ENCODE measurements at regions not wholly inside any gene's neighbourhood (a gene's known extent, or its start where the extent isn't known, plus 50 kb on each side); places are given as distances from the start of the nearest gene placed in this dataset.

DNA sequence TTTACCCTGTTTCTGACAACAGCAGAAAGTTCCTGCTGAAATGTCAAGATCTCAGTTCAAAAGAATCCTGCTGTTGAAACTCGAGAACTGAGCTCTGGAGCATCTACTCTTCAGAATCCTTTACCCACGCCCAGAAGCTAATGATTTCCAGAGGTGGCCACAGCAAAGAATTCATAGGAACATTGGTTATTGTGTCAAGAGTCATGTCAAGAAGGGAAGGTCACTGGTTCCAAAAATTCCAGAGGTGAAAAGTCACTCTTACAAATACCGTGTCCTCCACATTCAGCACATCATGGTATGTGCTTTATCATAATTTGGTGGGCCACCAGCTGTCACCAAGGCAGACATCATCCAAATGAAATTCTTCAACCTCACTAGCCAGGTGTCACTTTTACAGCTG is 394.4 kb upstream of the NPVF start:
- peaks cover 32 to 93% (median 65%) of the 10 kb centered on the region in 10 experiments for H3K4me1 ChIP-seq
- no peak for TF ChIP-seq Cebpa-rat (IDR thresholded peaks at IDR 0.05)
- H3K27me3 ChIP-seq = no peaks in the 10 kb centered on the region
- H3K9me3 ChIP-seq (replicated peaks in 1 of 11) = peaks cover 0 to 18% (median 7%) of the 10 kb centered on the region in 11 experiments; a peak in 12 of 22 replicates
- no peaks in the 10 kb centered on the region for H4K20me1 ChIP-seq
- no peak overlapping the region for H3K27ac ChIP-seq
- no peaks in the 10 kb centered on the region for H3K36me3 ChIP-seq
- H3K9ac ChIP-seq = no peak overlapping the region
- H3K4me2 ChIP-seq = peak overlapping the region in 3 of 11 experiments; percentile 4 to 22 (median 4); a peak in 6 of 22 replicates
- H3K4me3 ChIP-seq = no peak overlapping the region

GRCh38 chr7:25624051-25624450 is 395.8 kb upstream of the NPVF start:
- no peaks in the 10 kb centered on the region for H3K36me3 ChIP-seq
- H3K27me3 ChIP-seq = no peaks in the 10 kb centered on the region
- no peak overlapping the region for H3K4me3 ChIP-seq
- no peaks in the 10 kb centered on the region for H4K20me1 ChIP-seq
- H3K9me3 ChIP-seq (replicated peaks in 1 of 11) = peaks cover 0 to 18% (median 7%) of the 10 kb centered on the region in 11 experiments; a peak in 12 of 22 replicates
- peak overlapping the region in 7 of 11 experiments; percentile 2 to 90 (median 85); a peak in 11 of 22 replicates for H3K4me2 ChIP-seq
- H3K4me1 ChIP-seq = peaks cover 32 to 96% (median 71%) of the 10 kb centered on the region in 10 experiments
- TF ChIP-seq Cebpa-rat (IDR thresholded peaks at IDR 0.05) = no peak
- H3K27ac ChIP-seq = no peak overlapping the region; a peak in 1 of 22 replicates
- H3K9ac ChIP-seq = no peak overlapping the region

GRCh38 chr7:25624833-25625232 is 396.5 kb upstream of the NPVF start:
- H3K4me3 ChIP-seq = peak overlapping the region in 7 of 10 experiments; percentile 7 to 42 (median 29); a peak in 9 of 20 replicates
- peaks cover 0 to 18% (median 7%) of the 10 kb centered on the region in 11 experiments; a peak in 12 of 22 replicates for H3K9me3 ChIP-seq (replicated peaks in 1 of 11)
- H3K36me3 ChIP-seq = no peaks in the 10 kb centered on the region
- H3K27me3 ChIP-seq = no peaks in the 10 kb centered on the region
- peak overlapping the region; percentile 77 to 94 (median 85) for H3K4me2 ChIP-seq
- H4K20me1 ChIP-seq = no peaks in the 10 kb centered on the region
- H3K4me1 ChIP-seq = peaks cover 31 to 90% (median 64%) of the 10 kb centered on the region in 10 experiments
- peak overlapping the region in 9 of 11 experiments; percentile 56 to 90 (median 80); a peak in 18 of 22 replicates for H3K27ac ChIP-seq
- TF ChIP-seq Cebpa-rat (IDR thresholded peaks at IDR 0.05) = no peak
- H3K9ac ChIP-seq = peak overlapping the region in 9 of 11 experiments; percentile 12 to 69 (median 53); a peak in 14 of 22 replicates

- peak overlapping the region in 7 of 10 experiments; percentile 7 to 42 (median 29); a peak in 9 of 20 replicates for H3K4me3 ChIP-seq
- peaks cover 0 to 18% (median 7%) of the 10 kb centered on the region in 11 experiments; a peak in 12 of 22 replicates for H3K9me3 ChIP-seq (replicated peaks in 1 of 11)
- peak overlapping the region; percentile 77 to 94 (median 85) for H3K4me2 ChIP-seq
- H3K4me1 ChIP-seq = peaks cover 25 to 84% (median 57%) of the 10 kb centered on the region in 10 experiments
- no peaks in the 10 kb centered on the region for H3K36me3 ChIP-seq
- H3K27me3 ChIP-seq = no peaks in the 10 kb centered on the region
- no peak for TF ChIP-seq Cebpa-rat (IDR thresholded peaks at IDR 0.05)
- H3K9ac ChIP-seq = peak overlapping the region in 9 of 11 experiments; percentile 12 to 69 (median 53); a peak in 15 of 22 replicates
- H3K27ac ChIP-seq = peak overlapping the region in 10 of 11 experiments; percentile 12 to 90 (median 79); a peak in 18 of 22 replicates
- no peaks in the 10 kb centered on the region for H4K20me1 ChIP-seq
These were observed 397.2 kb upstream of the NPVF start for GRCh38 chr7:25625306-25625992.

DNA sequence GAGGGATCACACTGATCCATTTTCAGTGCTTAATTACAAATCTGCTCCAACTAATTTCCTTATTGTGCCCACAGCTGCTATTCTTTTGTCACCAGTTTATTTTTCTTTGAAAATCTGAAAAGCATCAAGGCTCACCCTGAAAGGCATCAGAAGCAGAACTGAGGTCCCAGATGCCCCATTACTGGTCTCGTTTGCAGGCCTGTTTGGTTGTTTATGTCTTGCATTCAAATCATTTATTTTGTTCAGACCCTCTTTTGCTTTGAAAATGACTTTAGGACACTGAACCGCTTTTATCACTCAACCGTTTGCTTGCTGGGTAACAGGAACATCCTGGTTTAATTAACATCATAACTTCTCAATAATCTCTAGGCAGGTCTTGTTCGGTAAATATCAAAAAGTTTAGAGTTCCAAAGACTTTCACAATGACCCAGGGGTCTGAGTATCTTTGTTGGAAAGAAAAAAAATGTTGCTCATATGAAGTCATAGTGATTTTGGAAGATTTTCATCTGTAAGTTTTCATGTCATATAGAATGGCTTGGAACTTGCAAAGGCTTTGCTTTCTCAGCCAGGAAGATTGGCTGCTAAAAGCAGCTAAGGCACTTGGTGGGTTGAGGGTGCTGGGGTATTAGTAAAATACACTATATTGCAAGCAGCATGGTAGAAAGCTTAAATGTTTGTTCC is 398.3 kb upstream of the NPVF start:
- no peak for TF ChIP-seq Cebpa-rat (IDR thresholded peaks at IDR 0.05)
- Histone ChIP-seq H3K4me3 (no peak overlapping the region), H3K9ac (peak overlapping the region in 2 of 11 experiments; percentile 8 to 24; a peak in 2 of 22 replicates), H3K4me1 (peaks cover 16 to 72% (median 48%) of the 10 kb centered on the region in 10 experiments), H3K27me3 (no peaks in the 10 kb centered on the region), H4K20me1 (no peaks in the 10 kb centered on the region), H3K27ac (peak overlapping the region in 6 of 11 experiments; percentile 74 to 90 (median 83); a peak in 9 of 22 replicates), H3K9me3 (replicated peaks in 1 of 11) (peaks cover 0 to 12% (median 3%) of the 10 kb centered on the region in 11 experiments; a peak in 11 of 22 replicates), H3K36me3 (no peaks in the 10 kb centered on the region), H3K4me2 (peak overlapping the region in 10 of 11 experiments; percentile 77 to 94 (median 85); a peak in 19 of 22 replicates)

- H3K4me3 ChIP-seq = no peak overlapping the region
- H3K27me3 ChIP-seq = no peaks in the 10 kb centered on the region
- TF ChIP-seq Cebpa-rat (IDR thresholded peaks at IDR 0.05) = no peak
- H4K20me1 ChIP-seq = no peaks in the 10 kb centered on the region
- H3K27ac ChIP-seq = no peak overlapping the region
- no peaks in the 10 kb centered on the region for H3K36me3 ChIP-seq
- H3K9ac ChIP-seq = no peak overlapping the region
- H3K9me3 ChIP-seq (replicated peaks in 1 of 11) = no peaks in the 10 kb centered on the region
- H3K4me1 ChIP-seq = peaks cover 16 to 58% (median 48%) of the 10 kb centered on the region in 10 experiments
- peak overlapping the region in 5 of 11 experiments; percentile 11 to 90 (median 32); a peak in 5 of 22 replicates for H3K4me2 ChIP-seq
These were observed 400.2 kb upstream of the NPVF start for GRCh38 chr7:25628446-25628845.

GRCh38 chr7:25632616-25633015 is 404.3 kb upstream of the NPVF start:
- TF ChIP-seq Cebpa-rat (IDR thresholded peaks at IDR 0.05) = no peak
- no peaks in the 10 kb centered on the region for H3K27me3 ChIP-seq

GRCh38 chr7:25633426-25634036 is 405.2 kb upstream of the NPVF start:
- peaks cover 0 to 34% (median 20%) of the 10 kb centered on the region in 10 experiments; a peak in 16 of 20 replicates for H3K4me1 ChIP-seq
- 0 out of 22 replicates have a peak, but pooled peaks cover 0 to 6% (median 0%) of the 10 kb centered on the region in 11 experiments for H3K9me3 ChIP-seq (replicated peaks in 1 of 11)
- TF ChIP-seq Cebpa-rat (IDR thresholded peaks at IDR 0.05) = no peak
- no peaks in the 10 kb centered on the region for H4K20me1 ChIP-seq
- H3K9ac ChIP-seq = no peak overlapping the region
- no peaks in the 10 kb centered on the region for H3K36me3 ChIP-seq
- H3K4me2 ChIP-seq = no peak overlapping the region
- no peaks in the 10 kb centered on the region for H3K27me3 ChIP-seq
- no peak overlapping the region for H3K4me3 ChIP-seq
- no peak overlapping the region for H3K27ac ChIP-seq

More at GRCh38 chr7:25632616-25633015, 404.3 kb upstream of the NPVF start:
- no peak overlapping the region for H3K27ac ChIP-seq
- H3K4me1 ChIP-seq = peaks cover 0 to 34% (median 18%) of the 10 kb centered on the region in 10 experiments; a peak in 14 of 20 replicates
- H3K36me3 ChIP-seq = no peaks in the 10 kb centered on the region
- H3K9me3 ChIP-seq (replicated peaks in 1 of 11) = 0 out of 22 replicates have a peak, but pooled peaks cover 0 to 6% (median 0%) of the 10 kb centered on the region in 11 experiments
- H3K4me2 ChIP-seq = no peak overlapping the region
- H4K20me1 ChIP-seq = no peaks in the 10 kb centered on the region
- H3K4me3 ChIP-seq = no peak overlapping the region
- H3K9ac ChIP-seq = no peak overlapping the region

All from BLaER1 treated with 17β-estradiol and CSF1 and Interleukin-3, amounts not matched to agents 10 nM and 100 nM (cell line).